NCI-H2196 treated with DMSO at 0.1 percent for 48 hours (cell line): ENCODE measurements at regions not wholly inside any gene's neighbourhood (a gene's known extent, or its start where the extent isn't known, plus 50 kb on each side); places are given as distances from the start of the nearest gene placed in this dataset.

Experiments
- DNase-seq: peaks from one replicate; lab custom pipeline; 2025; ENCODE audit not compliant: unreplicated experiment; lab: John Stamatoyannopoulos, UW

- DNase-seq: no peak
Observed at GRCh38 chr2:220510668-220511067, 883.2 kb downstream of the SLC4A3 start.

- no peak for DNase-seq
Observed at GRCh38 chr2:220512419-220512818, 885.0 kb downstream of the SLC4A3 start.

- DNase-seq: no peak
Observed at GRCh38 chr2:220513573-220514288, 886.3 kb downstream of the SLC4A3 start.

- no peak for DNase-seq
Observed at GRCh38 chr2:220521551-220521950, 894.1 kb downstream of the SLC4A3 start.

- no peak for DNase-seq
Observed at GRCh38 chr2:220528180-220528675, 900.8 kb downstream of the SLC4A3 start.

- no peak for DNase-seq
Observed at GRCh38 chr2:220531216-220531615, 903.8 kb downstream of the SLC4A3 start.

DNA sequence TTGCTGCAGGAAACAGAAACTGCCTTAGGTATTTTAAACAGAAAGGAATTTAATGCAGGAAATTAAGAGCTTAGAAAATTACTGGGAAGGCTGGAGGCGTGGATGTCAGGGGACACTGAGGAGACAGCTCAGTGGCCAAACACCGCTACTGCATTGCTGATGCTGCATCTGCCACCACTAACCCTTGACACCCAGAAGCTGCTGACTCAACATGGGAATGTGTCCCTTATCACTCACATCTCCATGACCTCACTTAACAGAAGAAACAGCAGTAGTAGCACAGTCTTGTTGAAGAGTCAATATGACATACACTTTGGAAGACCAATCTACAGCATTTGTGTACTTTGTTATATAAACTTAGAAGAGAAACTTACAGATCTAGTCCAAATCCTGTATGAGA, 906.1 kb downstream of the SLC4A3 start:
- DNase-seq: no peak

DNA sequence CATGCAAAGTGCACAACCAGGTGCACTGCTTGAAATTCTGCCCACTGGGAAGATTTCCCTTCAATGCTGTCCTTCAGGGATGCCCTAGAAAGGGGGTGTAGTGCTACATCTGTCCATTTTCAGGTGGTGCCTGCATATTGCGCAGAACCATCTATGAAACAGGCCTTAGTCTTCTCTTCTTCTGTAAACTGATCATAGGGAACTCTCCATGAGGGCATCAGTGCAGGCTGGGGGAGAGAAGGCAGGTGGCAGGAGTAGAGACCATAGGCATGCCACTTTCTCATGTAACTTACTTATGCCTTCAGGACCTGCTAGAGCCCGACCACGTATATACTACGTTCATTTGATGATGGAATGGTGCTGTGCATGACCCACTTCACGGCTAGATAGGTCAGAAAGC, 912.1 kb downstream of the SLC4A3 start:
- no peak for DNase-seq

GRCh38 chr2:220544049-220544448, 916.6 kb downstream of the SLC4A3 start:
- no peak for DNase-seq

DNA sequence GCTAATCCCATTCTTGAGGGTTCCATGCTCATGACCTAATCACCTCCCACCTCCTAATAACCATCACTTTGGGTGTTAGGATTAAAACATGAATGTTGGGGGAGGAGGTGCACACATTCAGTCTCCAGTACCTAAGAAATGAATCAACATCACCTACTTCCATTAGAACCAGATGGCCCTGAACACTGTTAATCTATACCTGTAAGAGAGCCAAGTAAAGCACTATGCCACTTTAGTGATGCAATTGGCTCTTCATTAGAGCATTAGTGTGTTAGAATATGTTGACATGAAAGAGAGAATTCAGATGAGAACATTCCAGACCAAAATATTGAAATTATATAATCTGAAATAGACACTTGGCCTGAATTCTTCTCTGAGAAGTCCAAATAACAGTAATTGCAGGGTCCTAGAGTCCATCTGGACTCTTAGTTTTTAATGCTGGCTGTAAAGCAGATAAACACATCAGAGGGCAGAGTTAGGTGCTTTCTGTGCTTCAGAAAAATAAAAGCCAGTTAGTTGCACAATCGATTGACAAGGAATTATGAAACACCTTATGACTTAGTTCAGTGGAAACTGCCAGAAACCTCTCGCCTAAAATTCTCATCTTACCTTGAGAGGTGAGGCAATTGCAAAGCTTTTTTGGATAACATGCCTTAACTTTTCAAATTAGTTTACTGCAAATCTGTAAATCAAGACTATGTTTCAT, 923.7 kb downstream of the SLC4A3 start:
- DNase-seq: no peak

GRCh38 chr2:220552790-220553535, 925.5 kb downstream of the SLC4A3 start:
- no peak for DNase-seq

GRCh38 chr2:220555961-220556630, 928.7 kb downstream of the SLC4A3 start:
- DNase-seq: no peak

DNA sequence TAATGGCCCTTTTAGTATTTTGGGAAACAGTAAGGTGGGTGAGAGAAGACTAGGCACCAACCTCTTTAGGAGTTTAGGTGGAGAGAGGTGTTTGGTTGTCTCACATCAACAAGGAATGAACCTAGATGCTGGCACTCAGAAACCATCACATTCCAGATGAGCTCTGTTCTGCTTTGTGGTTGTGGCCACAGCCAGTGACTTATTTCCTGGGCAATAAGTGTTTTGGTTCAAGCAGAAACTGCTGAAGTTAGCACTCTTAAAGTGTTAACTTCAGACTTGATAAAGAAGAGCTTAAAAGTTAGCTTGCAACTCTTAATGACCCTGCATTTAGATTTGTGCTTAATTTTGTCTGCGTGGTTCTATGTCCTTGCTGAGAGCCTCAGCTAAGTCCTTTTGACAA, 929.2 kb downstream of the SLC4A3 start:
- DNase-seq: no peak

DNA sequence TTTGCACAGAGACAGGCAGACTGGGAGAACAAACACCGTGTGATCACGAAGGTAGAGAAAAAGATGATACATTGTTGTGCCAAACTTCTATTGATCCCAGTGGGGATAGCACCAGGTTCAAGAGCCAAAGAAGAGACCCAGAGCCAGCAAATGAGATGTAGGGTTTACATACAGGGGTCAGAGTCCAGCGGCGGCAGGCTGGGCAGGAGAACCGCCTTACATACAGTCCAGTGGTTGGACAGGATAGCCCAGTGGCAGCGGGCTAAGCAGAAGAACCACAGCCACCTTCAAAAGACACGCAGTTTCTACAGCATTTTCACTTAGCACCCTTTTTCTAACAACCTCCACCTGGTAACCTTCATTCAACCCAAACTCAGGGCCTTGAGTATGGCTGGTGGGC, 932.8 kb downstream of the SLC4A3 start:
- no peak for DNase-seq

GRCh38 chr2:220562375-220563140, 935.1 kb downstream of the SLC4A3 start:
- DNase-seq: no peak

DNA sequence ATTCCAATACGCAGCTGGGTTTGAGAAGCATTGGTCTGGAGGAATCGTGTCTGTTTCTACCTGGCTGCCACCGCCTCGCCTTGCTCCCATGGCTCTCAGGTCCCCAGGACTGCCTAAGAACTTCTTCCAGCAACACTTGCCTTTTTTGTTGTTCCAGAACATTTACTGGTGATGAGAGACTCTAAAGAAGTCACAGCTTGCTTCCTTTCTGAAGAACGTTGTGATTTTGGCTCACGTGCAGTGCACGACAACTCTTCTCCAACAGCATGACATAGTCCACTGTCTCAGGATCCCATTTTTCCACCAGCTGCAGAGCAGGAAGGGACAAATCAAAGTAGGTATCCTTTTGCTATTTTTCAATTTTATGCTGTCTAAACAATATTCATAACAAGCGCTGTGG, 940.9 kb downstream of the SLC4A3 start:
- DNase-seq: no peak

DNA sequence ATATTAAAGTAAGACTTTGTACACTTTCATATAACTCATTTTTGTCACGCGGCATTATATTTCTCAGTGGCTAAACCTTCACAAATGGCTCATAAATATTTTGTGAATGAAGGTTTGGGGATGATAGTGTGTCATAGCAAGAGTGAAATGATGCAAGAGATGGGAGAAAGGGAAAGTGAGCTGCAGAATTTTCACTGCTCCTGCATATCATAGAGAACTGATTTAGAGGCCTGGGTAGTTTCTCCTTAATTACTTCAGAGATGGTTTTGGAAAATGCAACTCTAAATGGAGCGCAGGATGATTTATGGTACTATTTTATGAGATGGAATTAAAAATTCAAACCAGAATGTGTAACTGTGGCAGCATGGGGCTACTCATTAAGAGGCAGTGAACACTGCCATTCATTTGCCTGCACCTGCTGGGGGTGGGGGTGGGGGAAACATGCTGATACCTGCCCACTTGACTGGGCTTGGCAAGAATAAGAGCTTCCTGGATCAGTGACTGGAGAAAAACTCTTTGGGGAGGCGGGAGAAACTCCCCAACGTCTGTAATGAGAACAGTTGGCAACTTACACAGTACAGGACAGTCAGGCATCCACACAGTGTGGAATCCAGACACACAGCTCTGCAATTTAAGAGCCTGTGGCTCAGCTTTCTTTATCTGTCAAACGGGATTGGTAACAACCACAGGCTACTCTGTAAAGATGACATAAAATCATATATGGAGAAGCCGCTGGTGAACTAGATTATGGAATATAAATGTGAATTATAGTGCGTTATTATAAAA, 941.9 kb downstream of the SLC4A3 start:
- peak; percentile 52 for DNase-seq

DNA sequence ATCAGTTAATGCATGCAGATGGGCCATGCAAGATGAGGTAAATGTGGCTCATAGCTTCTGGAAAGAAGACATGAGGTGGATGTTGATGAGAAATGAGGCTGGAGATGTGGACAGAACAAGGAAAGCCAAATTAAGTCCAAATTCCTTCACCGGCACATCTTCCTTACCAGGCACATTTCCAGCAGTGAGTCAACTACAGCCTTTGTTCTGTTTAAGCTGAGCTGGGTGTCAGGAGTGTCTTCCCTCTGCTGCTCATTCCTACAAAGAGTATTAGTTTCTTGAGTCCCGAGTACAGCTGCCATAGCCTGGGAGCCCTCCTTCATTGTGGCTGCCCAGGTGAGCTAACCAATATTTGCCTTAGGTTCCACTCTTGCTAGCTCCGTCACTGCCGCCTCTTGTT, 945.0 kb downstream of the SLC4A3 start:
- DNase-seq: no peak

- no peak for DNase-seq
Observed at GRCh38 chr2:220574038-220574437, 946.6 kb downstream of the SLC4A3 start.

GRCh38 chr2:220575963-220576362, 948.5 kb downstream of the SLC4A3 start:
- no peak for DNase-seq
